AG04449 (cell line): ENCODE measurements at regions not wholly inside any gene's neighbourhood (a gene's known extent, or its start where the extent isn't known, plus 50 kb on each side); places are given as distances from the start of the nearest gene placed in this dataset.

Source experiments
- CTCF ChIA-PET: fragments of 350-600 bp; formaldehyde crosslinking; extraction: SDS; loops from one replicate; lab custom pipeline; 2021; ENCODE audit warnings: antibody characterized with exemption; lab: Yijun Ruan, JAX
- POLR2A ChIA-PET: fragments of 400-600, 350-600 bp; formaldehyde crosslinking; extraction: SDS; loops from one replicate; lab custom pipeline; 2020; ENCODE audit warnings: antibody characterized with exemption, inconsistent platforms; lab: Yijun Ruan, JAX
- DNase-seq: peaks from one replicate; pipeline ENCODE4 v3.0.0-alpha.2; 2010; ENCODE audit warnings: low read depth, low spot score
- H3K4me3 ChIP-seq: 2 replicates; pipeline ENCODE4 v1.5.1; 2011; ENCODE audit warnings: low read depth, mild to moderate bottlenecking, control low read depth, low read length
- TF ChIP-seq, protein P1 (sequence below): IDR thresholded peaks from one replicate; pipeline ENCODE4 v1.5.1; 2011; ENCODE audit warnings: mild to moderate bottlenecking, moderate library complexity, low read length, control low read depth, inconsistent platforms; ENCODE audit not compliant: insufficient read depth; ENCODE audit errors: missing control alignments

DNA sequence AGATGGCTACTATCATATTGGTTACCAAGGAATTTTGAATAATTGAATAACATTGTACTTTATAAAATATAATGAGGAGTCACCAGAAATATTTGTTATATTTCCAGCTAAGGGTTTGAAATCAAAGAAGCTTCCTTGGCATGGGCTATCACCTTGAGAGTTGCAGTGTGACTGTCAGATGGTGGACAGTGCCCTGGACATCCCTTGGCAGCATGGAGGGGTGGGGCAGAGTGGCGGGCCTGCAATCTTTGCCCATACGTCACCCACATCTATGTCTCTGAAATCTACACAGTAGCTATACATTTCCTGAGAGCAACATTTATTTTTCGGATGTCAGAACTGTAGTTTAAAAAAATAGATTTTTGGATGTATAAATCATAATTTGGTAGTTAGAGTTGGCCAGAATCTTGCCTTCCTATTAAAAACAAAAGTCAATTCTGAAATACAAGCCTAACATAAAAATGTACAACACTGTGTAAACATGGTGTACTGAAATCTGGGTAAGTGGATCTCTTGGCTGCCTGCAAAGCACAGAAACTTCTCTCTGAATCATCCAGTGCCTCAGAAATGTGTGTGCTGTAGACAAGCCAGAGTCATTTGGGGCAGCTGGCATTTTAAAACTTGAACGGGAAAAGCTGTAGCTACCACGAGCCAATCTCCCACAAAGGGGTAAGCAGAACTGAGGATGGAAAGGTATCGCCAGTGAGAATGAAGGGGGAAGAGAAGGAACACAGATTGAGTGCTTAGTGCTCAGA is 124.2 kb upstream of the ARHGAP28 start:
- no peak for DNase-seq
- POLR2A ChIA-PET, result no interaction called here
- TF ChIP-seq, protein P1, sequence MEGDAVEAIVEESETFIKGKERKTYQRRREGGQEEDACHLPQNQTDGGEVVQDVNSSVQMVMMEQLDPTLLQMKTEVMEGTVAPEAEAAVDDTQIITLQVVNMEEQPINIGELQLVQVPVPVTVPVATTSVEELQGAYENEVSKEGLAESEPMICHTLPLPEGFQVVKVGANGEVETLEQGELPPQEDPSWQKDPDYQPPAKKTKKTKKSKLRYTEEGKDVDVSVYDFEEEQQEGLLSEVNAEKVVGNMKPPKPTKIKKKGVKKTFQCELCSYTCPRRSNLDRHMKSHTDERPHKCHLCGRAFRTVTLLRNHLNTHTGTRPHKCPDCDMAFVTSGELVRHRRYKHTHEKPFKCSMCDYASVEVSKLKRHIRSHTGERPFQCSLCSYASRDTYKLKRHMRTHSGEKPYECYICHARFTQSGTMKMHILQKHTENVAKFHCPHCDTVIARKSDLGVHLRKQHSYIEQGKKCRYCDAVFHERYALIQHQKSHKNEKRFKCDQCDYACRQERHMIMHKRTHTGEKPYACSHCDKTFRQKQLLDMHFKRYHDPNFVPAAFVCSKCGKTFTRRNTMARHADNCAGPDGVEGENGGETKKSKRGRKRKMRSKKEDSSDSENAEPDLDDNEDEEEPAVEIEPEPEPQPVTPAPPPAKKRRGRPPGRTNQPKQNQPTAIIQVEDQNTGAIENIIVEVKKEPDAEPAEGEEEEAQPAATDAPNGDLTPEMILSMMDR, result no peak
- H3K4me3 ChIP-seq, result no peak overlapping the region
- CTCF ChIA-PET, result interaction anchor here (0.8 kb wide), 1 partner anchor 276 kb away, joined by 4 read pairs; no protein-coding TSS in a partner anchor

- DNase-seq, result no peak
- POLR2A ChIA-PET, result no interaction called here
- TF ChIP-seq, protein P1, result no peak
- CTCF ChIA-PET, result no interaction called here
- no peak overlapping the region for H3K4me3 ChIP-seq
These were observed 123.0 kb upstream of the ARHGAP28 start for GRCh38 chr18:6606411-6607085.

- no peak overlapping the region for H3K4me3 ChIP-seq
- TF ChIP-seq, protein P1, result no peak
- ChIA-PET POLR2A (no interaction called here), CTCF (interaction anchor here (0.6 kb wide), 1 partner anchor 51 kb away, joined by 3 read pairs; no protein-coding TSS in a partner anchor)
- no peak for DNase-seq
These were observed 122.2 kb upstream of the ARHGAP28 start for GRCh38 chr18:6607343-6607742.

DNA sequence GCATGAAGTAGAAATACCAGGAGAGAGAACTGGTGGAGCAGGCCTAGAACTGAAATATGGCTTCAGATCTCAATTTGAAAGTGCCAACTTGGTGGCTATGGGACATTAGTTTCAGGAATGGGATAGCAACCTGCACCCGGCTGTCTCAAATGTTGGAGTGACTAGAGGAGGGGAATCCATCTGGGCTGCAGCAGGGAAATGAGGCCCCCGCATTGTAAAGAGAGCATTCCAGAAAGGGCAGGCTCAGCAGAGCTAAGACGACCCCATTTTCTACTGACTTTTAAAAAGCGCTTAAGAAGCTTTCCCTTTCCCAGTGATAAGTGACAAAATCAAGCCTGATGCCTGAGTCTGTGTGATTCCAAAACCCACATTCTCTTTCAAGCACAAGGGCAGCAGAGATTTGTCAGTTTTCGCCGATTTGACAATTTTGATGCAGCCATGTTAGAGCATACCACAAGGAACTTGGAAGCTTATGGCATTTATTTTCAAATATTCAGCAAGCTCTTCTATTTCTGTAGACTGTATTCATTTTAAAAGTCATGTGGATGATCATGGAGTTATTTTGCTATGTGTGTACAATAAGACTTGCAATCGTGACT is 119.8 kb upstream of the ARHGAP28 start:
- CTCF ChIA-PET, result no interaction called here
- POLR2A ChIA-PET, result interaction anchor here (0.7 kb wide), 1 partner anchor 20 kb away, joined by 3 read pairs; no protein-coding TSS in a partner anchor
- DNase-seq, result no peak
- no peak overlapping the region for H3K4me3 ChIP-seq
- TF ChIP-seq, protein P1, result no peak

DNA sequence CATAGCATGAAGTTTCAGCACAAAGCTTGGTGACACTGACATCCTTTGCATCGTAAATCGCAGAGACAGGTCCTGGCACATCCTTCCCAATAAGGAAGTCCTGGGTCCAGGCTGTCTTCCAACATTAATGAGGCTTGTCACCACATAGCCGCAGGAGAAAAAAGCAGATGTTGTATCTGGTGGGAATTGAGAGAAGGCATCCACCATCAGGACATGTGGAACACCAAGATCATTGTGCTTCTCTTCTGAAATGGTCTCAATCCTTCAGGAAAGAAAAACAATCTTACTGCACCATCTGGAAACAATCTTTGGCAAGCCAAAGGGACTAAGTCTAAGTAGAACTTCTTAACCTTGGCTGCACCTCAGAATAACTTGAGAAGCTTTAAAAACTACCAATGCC is 119.0 kb upstream of the ARHGAP28 start:
- CTCF ChIA-PET, result no interaction called here
- DNase-seq, result no peak
- POLR2A ChIA-PET, result interaction anchor here (0.7 kb wide), 1 partner anchor 19 kb away, joined by 3 read pairs; no protein-coding TSS in a partner anchor
- TF ChIP-seq, protein P1, result no peak
- H3K4me3 ChIP-seq, result no peak overlapping the region

- CTCF ChIA-PET, result no interaction called here
- no peak overlapping the region for H3K4me3 ChIP-seq
- no peak for DNase-seq
- TF ChIP-seq, protein P1, result no peak
- POLR2A ChIA-PET, result no interaction called here
These were observed 115.9 kb upstream of the ARHGAP28 start for GRCh38 chr18:6613581-6613980.
